ENCODE measurements at regions not wholly inside any gene's neighbourhood (a gene's known extent, or its start where the extent isn't known, plus 50 kb on each side); places are given as distances from the start of the nearest gene placed in this dataset.

GRCh38 chr4:19971829-19972228 lies 279.9 kb upstream of the SLIT2 start:
- TF ChIP-seq POLR2AphosphoS5 (IDR thresholded peaks at IDR 0.05; ENCODE audit: low read length) (no peak), EP300 (IDR thresholded peaks at IDR 0.05; ENCODE audit: borderline replicate concordance in 1 of 2, control insufficient read depth in 1 of 2, low read depth in 2 of 2, low read length in 2 of 2) (no peak), POLR2A (IDR thresholded peaks at IDR 0.05; ENCODE audit: low read depth, low read length) (no peak), ATF3 (IDR thresholded peaks at IDR 0.05; ENCODE audit: borderline replicate concordance, extremely low read depth, low read depth, low read length) (no peak)
- TF ChIP-seq, protein P1, sequence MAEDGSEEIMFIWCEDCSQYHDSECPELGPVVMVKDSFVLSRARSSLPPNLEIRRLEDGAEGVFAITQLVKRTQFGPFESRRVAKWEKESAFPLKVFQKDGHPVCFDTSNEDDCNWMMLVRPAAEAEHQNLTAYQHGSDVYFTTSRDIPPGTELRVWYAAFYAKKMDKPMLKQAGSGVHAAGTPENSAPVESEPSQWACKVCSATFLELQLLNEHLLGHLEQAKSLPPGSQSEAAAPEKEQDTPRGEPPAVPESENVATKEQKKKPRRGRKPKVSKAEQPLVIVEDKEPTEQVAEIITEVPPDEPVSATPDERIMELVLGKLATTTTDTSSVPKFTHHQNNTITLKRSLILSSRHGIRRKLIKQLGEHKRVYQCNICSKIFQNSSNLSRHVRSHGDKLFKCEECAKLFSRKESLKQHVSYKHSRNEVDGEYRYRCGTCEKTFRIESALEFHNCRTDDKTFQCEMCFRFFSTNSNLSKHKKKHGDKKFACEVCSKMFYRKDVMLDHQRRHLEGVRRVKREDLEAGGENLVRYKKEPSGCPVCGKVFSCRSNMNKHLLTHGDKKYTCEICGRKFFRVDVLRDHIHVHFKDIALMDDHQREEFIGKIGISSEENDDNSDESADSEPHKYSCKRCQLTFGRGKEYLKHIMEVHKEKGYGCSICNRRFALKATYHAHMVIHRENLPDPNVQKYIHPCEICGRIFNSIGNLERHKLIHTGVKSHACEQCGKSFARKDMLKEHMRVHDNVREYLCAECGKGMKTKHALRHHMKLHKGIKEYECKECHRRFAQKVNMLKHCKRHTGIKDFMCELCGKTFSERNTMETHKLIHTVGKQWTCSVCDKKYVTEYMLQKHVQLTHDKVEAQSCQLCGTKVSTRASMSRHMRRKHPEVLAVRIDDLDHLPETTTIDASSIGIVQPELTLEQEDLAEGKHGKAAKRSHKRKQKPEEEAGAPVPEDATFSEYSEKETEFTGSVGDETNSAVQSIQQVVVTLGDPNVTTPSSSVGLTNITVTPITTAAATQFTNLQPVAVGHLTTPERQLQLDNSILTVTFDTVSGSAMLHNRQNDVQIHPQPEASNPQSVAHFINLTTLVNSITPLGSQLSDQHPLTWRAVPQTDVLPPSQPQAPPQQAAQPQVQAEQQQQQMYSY (CRISPR knock-in tag; IDR thresholded peaks at IDR 0.05): no peak
- TF ChIP-seq, protein P2, sequence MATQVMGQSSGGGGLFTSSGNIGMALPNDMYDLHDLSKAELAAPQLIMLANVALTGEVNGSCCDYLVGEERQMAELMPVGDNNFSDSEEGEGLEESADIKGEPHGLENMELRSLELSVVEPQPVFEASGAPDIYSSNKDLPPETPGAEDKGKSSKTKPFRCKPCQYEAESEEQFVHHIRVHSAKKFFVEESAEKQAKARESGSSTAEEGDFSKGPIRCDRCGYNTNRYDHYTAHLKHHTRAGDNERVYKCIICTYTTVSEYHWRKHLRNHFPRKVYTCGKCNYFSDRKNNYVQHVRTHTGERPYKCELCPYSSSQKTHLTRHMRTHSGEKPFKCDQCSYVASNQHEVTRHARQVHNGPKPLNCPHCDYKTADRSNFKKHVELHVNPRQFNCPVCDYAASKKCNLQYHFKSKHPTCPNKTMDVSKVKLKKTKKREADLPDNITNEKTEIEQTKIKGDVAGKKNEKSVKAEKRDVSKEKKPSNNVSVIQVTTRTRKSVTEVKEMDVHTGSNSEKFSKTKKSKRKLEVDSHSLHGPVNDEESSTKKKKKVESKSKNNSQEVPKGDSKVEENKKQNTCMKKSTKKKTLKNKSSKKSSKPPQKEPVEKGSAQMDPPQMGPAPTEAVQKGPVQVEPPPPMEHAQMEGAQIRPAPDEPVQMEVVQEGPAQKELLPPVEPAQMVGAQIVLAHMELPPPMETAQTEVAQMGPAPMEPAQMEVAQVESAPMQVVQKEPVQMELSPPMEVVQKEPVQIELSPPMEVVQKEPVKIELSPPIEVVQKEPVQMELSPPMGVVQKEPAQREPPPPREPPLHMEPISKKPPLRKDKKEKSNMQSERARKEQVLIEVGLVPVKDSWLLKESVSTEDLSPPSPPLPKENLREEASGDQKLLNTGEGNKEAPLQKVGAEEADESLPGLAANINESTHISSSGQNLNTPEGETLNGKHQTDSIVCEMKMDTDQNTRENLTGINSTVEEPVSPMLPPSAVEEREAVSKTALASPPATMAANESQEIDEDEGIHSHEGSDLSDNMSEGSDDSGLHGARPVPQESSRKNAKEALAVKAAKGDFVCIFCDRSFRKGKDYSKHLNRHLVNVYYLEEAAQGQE (IDR thresholded peaks at IDR 0.05; ENCODE audit: low read depth, low read length): no peak
- TF ChIP-seq, protein P3, sequence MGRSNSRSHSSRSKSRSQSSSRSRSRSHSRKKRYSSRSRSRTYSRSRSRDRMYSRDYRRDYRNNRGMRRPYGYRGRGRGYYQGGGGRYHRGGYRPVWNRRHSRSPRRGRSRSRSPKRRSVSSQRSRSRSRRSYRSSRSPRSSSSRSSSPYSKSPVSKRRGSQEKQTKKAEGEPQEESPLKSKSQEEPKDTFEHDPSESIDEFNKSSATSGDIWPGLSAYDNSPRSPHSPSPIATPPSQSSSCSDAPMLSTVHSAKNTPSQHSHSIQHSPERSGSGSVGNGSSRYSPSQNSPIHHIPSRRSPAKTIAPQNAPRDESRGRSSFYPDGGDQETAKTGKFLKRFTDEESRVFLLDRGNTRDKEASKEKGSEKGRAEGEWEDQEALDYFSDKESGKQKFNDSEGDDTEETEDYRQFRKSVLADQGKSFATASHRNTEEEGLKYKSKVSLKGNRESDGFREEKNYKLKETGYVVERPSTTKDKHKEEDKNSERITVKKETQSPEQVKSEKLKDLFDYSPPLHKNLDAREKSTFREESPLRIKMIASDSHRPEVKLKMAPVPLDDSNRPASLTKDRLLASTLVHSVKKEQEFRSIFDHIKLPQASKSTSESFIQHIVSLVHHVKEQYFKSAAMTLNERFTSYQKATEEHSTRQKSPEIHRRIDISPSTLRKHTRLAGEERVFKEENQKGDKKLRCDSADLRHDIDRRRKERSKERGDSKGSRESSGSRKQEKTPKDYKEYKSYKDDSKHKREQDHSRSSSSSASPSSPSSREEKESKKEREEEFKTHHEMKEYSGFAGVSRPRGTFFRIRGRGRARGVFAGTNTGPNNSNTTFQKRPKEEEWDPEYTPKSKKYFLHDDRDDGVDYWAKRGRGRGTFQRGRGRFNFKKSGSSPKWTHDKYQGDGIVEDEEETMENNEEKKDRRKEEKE (IDR thresholded peaks at IDR 0.05): no peak

Data from GM12878 (cell line).